GM12891 (cell line): ENCODE measurements at regions not wholly inside any gene's neighbourhood (a gene's known extent, or its start where the extent isn't known, plus 50 kb on each side); places are given as distances from the start of the nearest gene placed in this dataset.

Source experiments
- DNase-seq: peaks from one replicate; pipeline ENCODE4 v3.0.0; 2011; ENCODE audit warnings: low spot score; ENCODE audit not compliant: insufficient read length
- FAIRE-seq: peaks from 2 replicates; lab custom pipeline; 2011; peaks lifted over from hg19 to GRCh38; lab: Jason Lieb, UNC
- PAX5 ChIP-seq: IDR thresholded peaks from 2 replicates; pipeline ENCODE4 v1.6.1; 2011; ENCODE audit warnings: low read length, moderate library complexity, mild to moderate bottlenecking; ENCODE audit not compliant: insufficient read depth, severe bottlenecking
- POLR2A ChIP-seq: IDR thresholded peaks from 2 replicates; pipeline ENCODE4 v1.6.1; 2011; ENCODE audit warnings: low read depth, low read length, control low read depth
- POLR2AphosphoS5 ChIP-seq: IDR thresholded peaks from 2 replicates; pipeline ENCODE4 v1.6.1; 2011; ENCODE audit warnings: low read depth, low read length, control low read depth
- POU2F2 ChIP-seq: IDR thresholded peaks from 2 replicates; pipeline ENCODE4 v1.6.1; 2011; ENCODE audit warnings: low read depth, mild to moderate bottlenecking, control low read depth, low read length, moderate library complexity
- SPI1 ChIP-seq: IDR thresholded peaks from 2 replicates; pipeline ENCODE4 v1.6.1; 2011; ENCODE audit warnings: low read depth, low read length, control low read depth
- TAF1 ChIP-seq: IDR thresholded peaks from 2 replicates; pipeline ENCODE4 v1.6.1; 2011; ENCODE audit warnings: low read depth, low read length, control low read depth

DNA sequence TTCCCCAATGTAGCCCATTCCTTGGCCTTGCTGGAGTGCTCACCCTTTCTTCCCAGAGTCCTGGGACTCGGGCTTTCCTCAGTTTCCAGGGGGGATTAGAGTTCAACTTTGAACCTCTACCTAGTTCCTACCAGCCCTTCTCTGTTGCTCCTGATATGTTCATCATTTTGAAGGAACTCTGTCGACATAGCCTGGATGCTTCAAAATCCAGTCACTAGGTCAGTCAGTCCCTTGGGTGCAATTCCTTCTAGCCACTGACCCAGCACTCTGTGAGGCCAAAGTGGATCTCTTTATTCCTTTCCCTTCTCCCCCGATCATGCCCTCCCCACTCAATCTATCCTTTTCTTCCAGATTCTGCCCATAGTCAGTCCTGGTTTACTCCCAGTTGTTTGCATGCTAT is 72.3 kb upstream of the TMCC3 start:
- FAIRE-seq (peak; percentile 66), DNase-seq (no peak)
- no peak for TF ChIP-seq PAX5
- no peak for TF ChIP-seq TAF1
- TF ChIP-seq POLR2A = no peak
- no peak for TF ChIP-seq SPI1
- no peak for TF ChIP-seq POLR2AphosphoS5
- no peak for TF ChIP-seq POU2F2

GRCh38 chr12:94721173-94721572 is 70.8 kb upstream of the TMCC3 start:
- FAIRE-seq (peak; percentile 96), DNase-seq (peak; percentile 31)
- TF ChIP-seq SPI1 = peak; percentile 95
- TF ChIP-seq TAF1 = no peak
- 0 out of 2 replicates have a peak, but pooled peaks have one; percentile 27 for TF ChIP-seq POLR2AphosphoS5
- TF ChIP-seq POU2F2 = peak; percentile 58; the same call in 1 of the 2 replicates
- TF ChIP-seq POLR2A = no peak
- TF ChIP-seq PAX5 = peak; percentile 63

DNA sequence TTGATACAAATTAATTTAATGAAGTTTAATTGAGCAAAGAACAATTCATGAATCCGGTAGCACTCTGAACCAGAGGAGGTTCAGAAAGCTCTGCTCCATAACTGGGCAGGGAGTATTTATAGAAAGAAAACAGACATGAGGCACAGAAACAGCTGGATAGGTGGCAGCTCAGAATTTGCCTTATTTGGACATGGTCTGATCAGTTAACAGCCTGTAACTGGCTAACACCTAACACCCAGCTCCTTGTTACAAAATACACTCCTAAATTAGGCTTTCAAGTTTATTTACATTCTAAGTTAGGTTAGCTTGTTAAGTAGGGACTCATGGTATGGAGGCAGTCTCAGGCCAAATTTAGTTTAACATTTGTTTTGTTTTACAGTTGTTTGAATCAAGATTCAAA is 67.8 kb upstream of the TMCC3 start:
- no peak for DNase-seq
- peak; percentile 81 for FAIRE-seq
- TF ChIP-seq TAF1 (no peak), POLR2A (no peak), POU2F2 (no peak), SPI1 (no peak), PAX5 (no peak), POLR2AphosphoS5 (no peak)

GRCh38 chr12:94717656-94718055 is 67.3 kb upstream of the TMCC3 start:
- FAIRE-seq (no peak), DNase-seq (no peak)
- TF ChIP-seq POLR2AphosphoS5 (no peak), PAX5 (no peak), SPI1 (no peak), POLR2A (no peak), TAF1 (no peak), POU2F2 (no peak)

- TF ChIP-seq POLR2AphosphoS5 = no peak
- no peak for TF ChIP-seq SPI1
- no peak for TF ChIP-seq POU2F2
- TF ChIP-seq TAF1 = no peak
- TF ChIP-seq PAX5 = no peak
- TF ChIP-seq POLR2A = no peak
- FAIRE-seq (no peak), DNase-seq (no peak)
Measured at GRCh38 chr12:94717108-94717507, 66.8 kb upstream of the TMCC3 start.

DNA sequence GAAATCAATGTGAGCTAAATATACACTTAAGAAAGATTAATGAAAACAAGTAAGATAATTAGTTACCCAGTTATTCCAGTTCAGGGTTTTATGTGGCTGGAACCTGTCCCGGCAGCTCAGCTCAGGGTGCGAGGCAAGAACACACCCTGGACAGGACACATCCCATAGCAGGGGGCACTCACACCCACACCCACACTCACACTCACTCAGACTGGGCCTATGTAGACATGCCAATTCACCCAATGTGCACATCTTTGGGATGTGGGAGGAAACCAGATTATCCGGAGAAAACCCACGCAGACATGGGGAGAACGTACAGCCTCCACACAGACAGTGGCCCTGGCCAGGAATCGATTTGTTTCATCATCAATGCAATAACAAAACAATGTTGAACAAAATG is 66.0 kb upstream of the TMCC3 start:
- peak; percentile 52 for FAIRE-seq
- no peak for TF ChIP-seq PAX5
- no peak for TF ChIP-seq SPI1
- no peak for TF ChIP-seq POLR2A
- TF ChIP-seq POLR2AphosphoS5 = no peak
- no peak for TF ChIP-seq POU2F2
- TF ChIP-seq TAF1 = no peak
- no peak for DNase-seq

GRCh38 chr12:94714378-94715114 is 64.2 kb upstream of the TMCC3 start:
- no peak for TF ChIP-seq TAF1
- no peak for TF ChIP-seq PAX5
- TF ChIP-seq POLR2A = no peak
- no peak for TF ChIP-seq SPI1
- TF ChIP-seq POU2F2 = no peak
- no peak for TF ChIP-seq POLR2AphosphoS5
- DNase-seq = no peak
- peak; percentile 86 for FAIRE-seq

DNA sequence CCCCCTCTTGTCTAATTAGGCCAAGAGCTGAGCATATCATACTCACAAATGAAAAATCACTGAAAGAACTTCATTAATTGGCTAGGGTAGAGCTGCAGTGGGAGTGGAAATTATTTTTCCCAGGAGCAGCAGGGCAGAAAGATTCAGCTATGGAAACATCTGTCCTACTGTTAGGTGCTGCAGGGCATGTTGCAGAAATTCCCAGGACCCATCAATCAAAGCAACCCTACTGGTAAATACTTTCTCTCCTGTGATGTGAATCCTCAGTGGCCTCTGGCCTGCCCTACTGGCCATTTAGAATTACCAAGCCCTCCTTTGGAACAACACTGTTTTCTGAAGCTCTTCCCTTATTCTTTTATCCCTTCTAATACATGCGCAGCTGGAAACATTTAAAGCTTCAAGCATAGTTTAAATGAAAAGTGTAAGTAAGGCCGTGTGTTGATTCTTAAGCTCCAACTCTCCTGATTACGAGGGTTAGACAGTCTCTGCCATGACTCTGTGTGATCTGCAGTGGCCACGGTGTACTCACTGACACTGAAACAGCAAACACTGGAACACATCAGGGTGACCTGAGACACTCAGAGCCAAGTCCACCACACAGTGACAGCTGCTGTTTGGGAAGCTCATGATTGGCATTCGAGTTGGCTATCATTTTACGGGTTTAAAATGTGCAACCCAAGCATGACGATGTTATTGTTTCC is 62.6 kb upstream of the TMCC3 start:
- TF ChIP-seq POLR2A (no peak), TAF1 (no peak), POLR2AphosphoS5 (no peak), PAX5 (no peak), POU2F2 (no peak), SPI1 (no peak)
- FAIRE-seq = peak; percentile 58
- no peak for DNase-seq

- FAIRE-seq (peak; percentile 75), DNase-seq (no peak)
- TF ChIP-seq SPI1 = no peak
- no peak for TF ChIP-seq POU2F2
- TF ChIP-seq POLR2A = no peak
- TF ChIP-seq PAX5 = no peak
- no peak for TF ChIP-seq POLR2AphosphoS5
- no peak for TF ChIP-seq TAF1
Measured at GRCh38 chr12:94710933-94711332, 60.6 kb upstream of the TMCC3 start.
